Astrocyte (in vitro differentiated cells and primary cell): ENCODE measurements at regions not wholly inside any gene's neighbourhood (a gene's known extent, or its start where the extent isn't known, plus 50 kb on each side); places are given as distances from the start of the nearest gene placed in this dataset.
A peak's percentile ranks its signal among the peaks of the same experiment; 100 is the strongest.

Experiments
- DNase-seq: peaks from one replicate; pipeline ENCODE4 v3.0.0-alpha.2; 2010; ENCODE audit warnings: low read depth
- FAIRE-seq: peaks from 2 replicates; lab custom pipeline; 2011; peaks lifted over from hg19 to GRCh38; lab: Jason Lieb, UNC
- H2AFZ ChIP-seq: 2 replicates; pipeline ENCODE4 v1.6.0; 2012; ENCODE audit warnings: low read depth, low read length, inconsistent platforms
- H3K27ac ChIP-seq: 2 replicates; pipeline ENCODE4 v1.5.1; 2011; ENCODE audit warnings: low read depth, low read length, inconsistent platforms
- H3K27me3 ChIP-seq: 2 replicates; pipeline ENCODE4 v1.6.0; 2011; ENCODE audit warnings: low read length, inconsistent platforms; ENCODE audit not compliant: insufficient read depth
- H3K36me3 ChIP-seq: 2 replicates; pipeline ENCODE4 v1.5.1; 2011; ENCODE audit warnings: low read length, inconsistent platforms; ENCODE audit not compliant: insufficient read depth
- H3K4me1 ChIP-seq: 2 replicates; pipeline ENCODE4 v1.5.1; 2011; ENCODE audit warnings: low read length, inconsistent platforms; ENCODE audit not compliant: insufficient read depth
- H3K4me2 ChIP-seq: 2 replicates; pipeline ENCODE4 v1.6.0; 2012; ENCODE audit warnings: low read length, inconsistent platforms
- H3K4me3 ChIP-seq: 2 replicates; pipeline ENCODE4 v1.5.1; 2011; ENCODE audit warnings: low read depth, mild to moderate bottlenecking, low read length, inconsistent platforms; ENCODE audit not compliant: insufficient read depth
- H3K79me2 ChIP-seq: 2 replicates; pipeline ENCODE4 v1.6.0; 2012; ENCODE audit warnings: mild to moderate bottlenecking, low read length, inconsistent platforms; ENCODE audit not compliant: insufficient read depth
- H3K9ac ChIP-seq: 2 replicates; pipeline ENCODE4 v1.6.0; 2012; ENCODE audit warnings: mild to moderate bottlenecking, low read length, inconsistent platforms
- H3K9me3 ChIP-seq: 2 replicates; pipeline ENCODE4 v1.5.1; 2012; ENCODE audit warnings: low read depth, mild to moderate bottlenecking, low read length, inconsistent platforms; ENCODE audit not compliant: insufficient read depth
- H4K20me1 ChIP-seq: 2 replicates; pipeline ENCODE4 v1.6.0; 2012; ENCODE audit warnings: low read length, inconsistent platforms; ENCODE audit not compliant: insufficient read depth
- H3K27ac Mint-ChIP-seq: one replicate; pipeline ENCODE4 v1.8.0; 2021; ENCODE audit warnings: mild to moderate bottlenecking, mixed read lengths; ENCODE audit not compliant: unreplicated experiment
- H3K27me3 Mint-ChIP-seq: one replicate; pipeline ENCODE4 v1.8.0; 2021; ENCODE audit warnings: low read depth, mixed read lengths; ENCODE audit not compliant: unreplicated experiment
- H3K36me3 Mint-ChIP-seq: one replicate; pipeline ENCODE4 v1.8.0; 2021; ENCODE audit warnings: low read depth, mixed read lengths; ENCODE audit not compliant: unreplicated experiment
- H3K4me1 Mint-ChIP-seq: one replicate; pipeline ENCODE4 v1.8.0; 2021; ENCODE audit warnings: low read depth, mixed read lengths; ENCODE audit not compliant: unreplicated experiment
- H3K4me3 Mint-ChIP-seq: one replicate; pipeline ENCODE4 v1.8.0; 2021; ENCODE audit warnings: mild to moderate bottlenecking, moderate library complexity, mixed read lengths; ENCODE audit not compliant: unreplicated experiment
- H3K9me3 Mint-ChIP-seq: one replicate; pipeline ENCODE4 v1.8.0; 2021; ENCODE audit warnings: mild to moderate bottlenecking, mixed read lengths; ENCODE audit not compliant: unreplicated experiment
- EZH2 ChIP-seq: IDR thresholded peaks from 2 replicates; pipeline ENCODE4 v1.6.1; 2012; ENCODE audit warnings: mild to moderate bottlenecking, low read length, inconsistent platforms; ENCODE audit not compliant: insufficient read depth
- TF ChIP-seq, protein P1 (sequence below): IDR thresholded peaks from 2 replicates; pipeline ENCODE4 v1.5.1; 2011; ENCODE audit warnings: low read depth, mild to moderate bottlenecking, inconsistent platforms, low read length, moderate library complexity; ENCODE audit not compliant: insufficient read depth

DNA sequence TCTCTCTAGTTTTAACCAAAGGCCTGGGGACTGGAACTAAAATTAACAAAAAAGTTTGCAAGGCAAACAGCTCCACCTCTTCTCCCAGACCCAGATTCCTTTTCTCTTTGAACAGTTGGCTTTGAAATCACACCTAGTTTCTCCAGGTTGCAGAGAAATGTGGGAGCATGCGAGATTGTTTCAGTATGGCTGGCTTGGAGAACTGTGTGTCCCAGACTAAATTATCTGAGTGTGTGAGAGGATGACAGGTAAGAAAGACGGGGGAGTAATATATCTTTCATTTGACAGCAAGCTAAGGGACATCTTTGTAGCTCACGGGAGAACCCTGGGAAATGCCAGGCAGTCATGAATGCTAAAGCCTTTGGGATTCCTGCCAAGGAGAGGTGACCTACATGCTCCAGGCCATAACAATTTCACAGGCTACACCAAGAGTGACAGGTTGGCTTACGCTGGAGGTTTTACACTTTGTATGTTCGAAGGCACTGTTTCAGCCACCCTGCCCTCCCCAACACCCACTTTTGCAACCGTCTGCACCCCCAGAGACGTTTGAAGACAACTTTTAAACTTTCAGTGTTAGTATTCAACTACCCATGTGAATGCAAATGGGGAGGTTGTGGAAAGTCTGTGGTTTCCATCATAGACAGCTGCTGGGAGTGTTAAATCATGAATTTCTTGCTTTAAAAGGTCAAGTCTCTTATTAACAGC lies 109.3 kb upstream of the SNX19 start:
- H3K4me1 ChIP-seq: no peaks in the 10 kb centered on the region
- H4K20me1 ChIP-seq: no peaks in the 10 kb centered on the region
- FAIRE-seq (no peak), DNase-seq (peak; percentile 16)
- Mint-ChIP-seq H3K4me3 (no peak overlapping the region), H3K36me3 (no peaks in the 10 kb centered on the region), H3K27me3 (peaks cover 4% of the 10 kb centered on the region), H3K4me1 (peaks cover 12% of the 10 kb centered on the region), H3K9me3 (peaks cover 6% of the 10 kb centered on the region), H3K27ac (peak overlapping the region; percentile 8)
- no peak for TF ChIP-seq EZH2
- TF ChIP-seq, protein P1, sequence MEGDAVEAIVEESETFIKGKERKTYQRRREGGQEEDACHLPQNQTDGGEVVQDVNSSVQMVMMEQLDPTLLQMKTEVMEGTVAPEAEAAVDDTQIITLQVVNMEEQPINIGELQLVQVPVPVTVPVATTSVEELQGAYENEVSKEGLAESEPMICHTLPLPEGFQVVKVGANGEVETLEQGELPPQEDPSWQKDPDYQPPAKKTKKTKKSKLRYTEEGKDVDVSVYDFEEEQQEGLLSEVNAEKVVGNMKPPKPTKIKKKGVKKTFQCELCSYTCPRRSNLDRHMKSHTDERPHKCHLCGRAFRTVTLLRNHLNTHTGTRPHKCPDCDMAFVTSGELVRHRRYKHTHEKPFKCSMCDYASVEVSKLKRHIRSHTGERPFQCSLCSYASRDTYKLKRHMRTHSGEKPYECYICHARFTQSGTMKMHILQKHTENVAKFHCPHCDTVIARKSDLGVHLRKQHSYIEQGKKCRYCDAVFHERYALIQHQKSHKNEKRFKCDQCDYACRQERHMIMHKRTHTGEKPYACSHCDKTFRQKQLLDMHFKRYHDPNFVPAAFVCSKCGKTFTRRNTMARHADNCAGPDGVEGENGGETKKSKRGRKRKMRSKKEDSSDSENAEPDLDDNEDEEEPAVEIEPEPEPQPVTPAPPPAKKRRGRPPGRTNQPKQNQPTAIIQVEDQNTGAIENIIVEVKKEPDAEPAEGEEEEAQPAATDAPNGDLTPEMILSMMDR: no peak
- H3K27ac ChIP-seq: no peak overlapping the region
- no peaks in the 10 kb centered on the region for H3K36me3 ChIP-seq
- no peaks in the 10 kb centered on the region for H3K9me3 ChIP-seq
- H3K9ac ChIP-seq: no peak overlapping the region
- no peak overlapping the region for H3K4me2 ChIP-seq
- H3K27me3 ChIP-seq: no peaks in the 10 kb centered on the region
- no peaks in the 10 kb centered on the region for H3K79me2 ChIP-seq
- H3K4me3 ChIP-seq: no peak overlapping the region
- peak overlapping the region; percentile 13 for H2AFZ ChIP-seq

DNA sequence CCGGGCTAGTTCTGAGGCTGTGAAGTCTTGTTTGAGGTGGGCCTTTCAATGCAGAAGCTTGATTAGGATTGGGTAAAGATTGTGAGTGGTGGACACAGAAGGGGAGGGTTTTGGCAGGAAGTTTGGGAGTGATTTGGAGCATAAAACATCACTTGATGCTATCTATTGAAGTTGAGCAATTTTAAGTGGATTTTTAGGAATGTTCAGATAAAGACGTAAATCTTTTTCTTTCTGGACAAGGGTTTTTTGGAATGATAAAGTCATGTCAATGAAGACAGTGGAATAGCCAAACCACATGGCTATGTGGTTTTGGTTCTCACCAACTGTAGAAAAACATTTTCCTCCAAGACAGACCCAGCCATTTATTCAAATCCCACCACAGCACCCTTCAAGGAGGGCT lies 111.2 kb upstream of the SNX19 start:
- Histone ChIP-seq H3K9ac (no peak overlapping the region), H3K9me3 (no peaks in the 10 kb centered on the region), H4K20me1 (no peaks in the 10 kb centered on the region), H3K36me3 (no peaks in the 10 kb centered on the region), H3K27ac (no peak overlapping the region), H3K4me2 (no peak overlapping the region), H2AFZ (no peak overlapping the region), H3K4me3 (no peak overlapping the region), H3K27me3 (no peaks in the 10 kb centered on the region), H3K79me2 (no peaks in the 10 kb centered on the region), H3K4me1 (peaks cover under 1% of the 10 kb centered on the region)
- no peaks in the 10 kb centered on the region for H3K36me3 Mint-ChIP-seq
- no peak overlapping the region for H3K4me3 Mint-ChIP-seq
- TF ChIP-seq, protein P1: no peak
- TF ChIP-seq EZH2: no peak
- FAIRE-seq (no peak), DNase-seq (peak; percentile 85)
- H3K4me1 Mint-ChIP-seq: peaks cover 14% of the 10 kb centered on the region
- H3K27ac Mint-ChIP-seq: peak overlapping the region; percentile 1
- H3K27me3 Mint-ChIP-seq: peaks cover 4% of the 10 kb centered on the region
- H3K9me3 Mint-ChIP-seq: peaks cover 10% of the 10 kb centered on the region

DNA sequence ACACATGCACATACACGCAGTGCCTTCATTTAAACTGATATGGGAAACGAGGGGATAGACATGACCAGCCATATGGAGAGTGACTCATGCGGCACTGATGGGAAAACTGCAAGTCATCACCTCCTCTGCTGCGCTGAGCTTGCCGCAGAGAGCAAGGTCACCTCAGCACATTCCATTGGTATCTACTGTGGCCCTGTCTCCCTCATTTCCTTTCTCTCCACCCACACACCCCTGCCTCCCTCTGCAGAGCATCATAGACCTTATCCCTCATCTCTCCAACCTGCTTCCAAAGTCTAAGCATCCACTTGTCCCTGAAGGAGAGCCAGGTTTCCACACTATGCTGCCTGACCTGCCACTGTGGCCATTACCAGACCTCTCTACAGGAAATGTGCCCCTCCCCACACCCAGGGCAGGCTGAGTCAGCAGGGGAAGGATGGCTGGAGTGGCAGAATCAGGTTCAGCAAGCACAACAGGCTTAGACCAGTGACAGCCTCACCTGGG lies 116.9 kb upstream of the SNX19 start:
- Histone ChIP-seq H3K4me3 (no peak overlapping the region), H3K36me3 (no peaks in the 10 kb centered on the region), H3K9ac (peak overlapping the region; percentile 4), H2AFZ (peak overlapping the region; percentile 37), H3K4me1 (peaks cover 13% of the 10 kb centered on the region), H3K9me3 (no peaks in the 10 kb centered on the region), H3K27ac (peak overlapping the region; percentile 79), H3K4me2 (peak overlapping the region; percentile 55), H3K27me3 (no peaks in the 10 kb centered on the region), H3K79me2 (no peaks in the 10 kb centered on the region), H4K20me1 (no peaks in the 10 kb centered on the region)
- FAIRE-seq (peak; percentile 96), DNase-seq (peak; percentile 99)
- Mint-ChIP-seq H3K27ac (peak overlapping the region; percentile 97), H3K4me3 (no peak overlapping the region), H3K4me1 (peaks cover 18% of the 10 kb centered on the region), H3K27me3 (no peaks in the 10 kb centered on the region), H3K9me3 (peaks cover 11% of the 10 kb centered on the region), H3K36me3 (peaks cover 2% of the 10 kb centered on the region)
- TF ChIP-seq EZH2: no peak
- TF ChIP-seq, protein P1: no peak
